HEK293 (cell line): ENCODE measurements at regions not wholly inside any gene's neighbourhood (a gene's known extent, or its start where the extent isn't known, plus 50 kb on each side); places are given as distances from the start of the nearest gene placed in this dataset.

ENCODE experiments used
- GLIS1 ChIP-seq: fragments of 450-650 bp; formaldehyde crosslinking; IDR thresholded peaks from 2 replicates; pipeline ENCODE4 v1.5.1; 2016; ENCODE audit warnings: missing biosample characterization, missing genetic modification characterization
- ZBTB11 ChIP-seq: fragments of 450-650 bp; formaldehyde crosslinking; conservative IDR thresholded peaks from 2 replicates; pipeline ENCODE4 v1.5.1; 2016; ENCODE audit warnings: low read depth, missing biosample characterization, missing genetic modification characterization
- ZNF16 ChIP-seq: fragments of 450-650 bp; formaldehyde crosslinking; IDR thresholded peaks from 2 replicates; pipeline ENCODE4 v1.5.1; 2016; ENCODE audit warnings: low read depth, missing biosample characterization, missing genetic modification characterization
- ZNF211 ChIP-seq: fragments of 450-650 bp; formaldehyde crosslinking; IDR thresholded peaks from 2 replicates; pipeline ENCODE4 v1.5.1; 2016; ENCODE audit warnings: low read depth, missing biosample characterization, missing genetic modification characterization
- TF ChIP-seq, protein P1 (sequence below): fragments of 450-650 bp; formaldehyde crosslinking; IDR thresholded peaks from 2 replicates; pipeline ENCODE4 v1.5.1; 2016; ENCODE audit warnings: missing biosample characterization, missing genetic modification characterization

- TF ChIP-seq ZBTB11 (tag by site-specific recombination): no peak
- TF ChIP-seq ZNF211 (tag by site-specific recombination): no peak
- TF ChIP-seq GLIS1 (tag by site-specific recombination): no peak
- TF ChIP-seq, protein P1, sequence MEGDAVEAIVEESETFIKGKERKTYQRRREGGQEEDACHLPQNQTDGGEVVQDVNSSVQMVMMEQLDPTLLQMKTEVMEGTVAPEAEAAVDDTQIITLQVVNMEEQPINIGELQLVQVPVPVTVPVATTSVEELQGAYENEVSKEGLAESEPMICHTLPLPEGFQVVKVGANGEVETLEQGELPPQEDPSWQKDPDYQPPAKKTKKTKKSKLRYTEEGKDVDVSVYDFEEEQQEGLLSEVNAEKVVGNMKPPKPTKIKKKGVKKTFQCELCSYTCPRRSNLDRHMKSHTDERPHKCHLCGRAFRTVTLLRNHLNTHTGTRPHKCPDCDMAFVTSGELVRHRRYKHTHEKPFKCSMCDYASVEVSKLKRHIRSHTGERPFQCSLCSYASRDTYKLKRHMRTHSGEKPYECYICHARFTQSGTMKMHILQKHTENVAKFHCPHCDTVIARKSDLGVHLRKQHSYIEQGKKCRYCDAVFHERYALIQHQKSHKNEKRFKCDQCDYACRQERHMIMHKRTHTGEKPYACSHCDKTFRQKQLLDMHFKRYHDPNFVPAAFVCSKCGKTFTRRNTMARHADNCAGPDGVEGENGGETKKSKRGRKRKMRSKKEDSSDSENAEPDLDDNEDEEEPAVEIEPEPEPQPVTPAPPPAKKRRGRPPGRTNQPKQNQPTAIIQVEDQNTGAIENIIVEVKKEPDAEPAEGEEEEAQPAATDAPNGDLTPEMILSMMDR: no peak
- no peak for TF ChIP-seq ZNF16
These were observed 121.3 kb downstream of the IDS start for GRCh38 chrX:149383852-149384251.
